Mammary epithelial cell (primary cell): ENCODE measurements at regions not wholly inside any gene's neighbourhood (a gene's known extent, or its start where the extent isn't known, plus 50 kb on each side); places are given as distances from the start of the nearest gene placed in this dataset.

Source experiments
- CTCF ChIP-seq, 2 donors: IDR thresholded peaks in 1 of 2; conservative IDR thresholded peaks in 1 of 2; 2 replicates each; pipeline ENCODE4 v1.5.1; 2011 to 2012; ENCODE audit warnings: inconsistent platforms in 2 of 2, low read length in 2 of 2, mild to moderate bottlenecking in 2 of 2, control low read depth in 1 of 2, low read depth in 1 of 2; ENCODE audit not compliant: insufficient read depth in 1 of 2; ENCODE audit errors: extremely low read depth in 1 of 2
- EZH2 ChIP-seq: IDR thresholded peaks from 2 replicates; pipeline ENCODE4 v1.6.1; 2012; ENCODE audit warnings: low read length, inconsistent platforms, borderline replicate concordance

- no peak for TF ChIP-seq CTCF (conservative IDR thresholded peaks at IDR 0.05 in 1 of 2, IDR thresholded peaks at IDR 0.05 in 1 of 2; ENCODE audit: extremely low read depth in 1 of 2, insufficient read depth in 1 of 2, low read depth in 1 of 2, low read length in 2 of 2)
- TF ChIP-seq EZH2, result no peak
Measured at GRCh38 chr1:194640322-194640721, 1453.9 kb upstream of the B3GALT2 start.
